SU-DHL-6 (cell line): ENCODE measurements at regions not wholly inside any gene's neighbourhood (a gene's known extent, or its start where the extent isn't known, plus 50 kb on each side); places are given as distances from the start of the nearest gene placed in this dataset.

Experiments used
- H2AFZ ChIP-seq: fragments of 200-600 bp; sonication (generic); 2 replicates; pipeline ENCODE4 v1.6.1; 2014; ENCODE audit warnings: low read depth, mild to moderate bottlenecking, moderate library complexity, mixed read lengths, antibody characterized with exemption, low read length; ENCODE audit not compliant: severe bottlenecking
- H3F3A ChIP-seq: fragments of 200-600 bp; shearing (Covaris generic); 2 replicates; pipeline ENCODE4 v1.6.0; 2016; ENCODE audit warnings: antibody characterized with exemption, mild to moderate bottlenecking; ENCODE audit not compliant: insufficient read depth
- H3K27ac ChIP-seq: fragments of 200-600 bp; sonication (generic); 2 replicates; pipeline ENCODE4 v1.5.1; 2016; ENCODE audit warnings: low read depth, mild to moderate bottlenecking, low read length, moderate library complexity, mixed read lengths
- H3K27me3 ChIP-seq: fragments of 200-600 bp; sonication (generic), shearing (Covaris generic); 2 replicates; pipeline ENCODE4 v1.6.0; 2014; ENCODE audit warnings: mild to moderate bottlenecking, low read length
- H3K36me3 ChIP-seq: fragments of 200-600 bp; sonication (generic); 2 replicates; pipeline ENCODE4 v1.6.1; 2014; ENCODE audit warnings: mild to moderate bottlenecking, low read length, mixed read lengths
- H3K4me2 ChIP-seq: fragments of 300-600, 200-600 bp; shearing (Covaris generic), sonication (generic); 2 replicates; pipeline ENCODE4 v1.6.0; 2014; ENCODE audit warnings: low read length, low read depth, mild to moderate bottlenecking; ENCODE audit not compliant: poor library complexity, severe bottlenecking
- H3K4me3 ChIP-seq: fragments of 200-600 bp; sonication (generic); 2 replicates; pipeline ENCODE4 v1.5.1; 2014; ENCODE audit warnings: antibody characterized with exemption, low read length, mild to moderate bottlenecking, mixed read lengths; ENCODE audit not compliant: insufficient read depth, poor library complexity, severe bottlenecking
- H3K79me2 ChIP-seq: fragments of 200-600 bp; sonication (generic); 2 replicates; pipeline ENCODE4 v1.6.1; 2014; ENCODE audit warnings: mild to moderate bottlenecking, low read length, moderate library complexity; ENCODE audit not compliant: insufficient read depth
- H3K9ac ChIP-seq: fragments of 200-600 bp; sonication (generic); 2 replicates; pipeline ENCODE4 v1.7.0; 2014; ENCODE audit warnings: mild to moderate bottlenecking, low read length
- H3K9me2 ChIP-seq: fragments of 200-600 bp; sonication (generic); replicated peaks from 2 replicates; pipeline ENCODE4 v1.6.1; 2014; ENCODE audit warnings: low read length; ENCODE audit not compliant: insufficient read depth
- H3K9me3 ChIP-seq: fragments of 200-600 bp; sonication (generic); 2 replicates; pipeline ENCODE4 v1.6.1; 2014; ENCODE audit warnings: low read length, mixed read lengths; ENCODE audit not compliant: insufficient read depth
- H4K20me1 ChIP-seq: fragments of 200-600 bp; sonication (generic); 2 replicates; pipeline ENCODE4 v1.6.1; 2014; ENCODE audit warnings: low read depth, mild to moderate bottlenecking, antibody characterized with exemption, low read length, moderate library complexity, mixed read lengths
- CTCF ChIP-seq: fragments of 200-600 bp; sonication (generic); IDR thresholded peaks from one replicate; pipeline ENCODE4 v1.5.1; 2017; ENCODE audit warnings: antibody characterized with exemption, mild to moderate bottlenecking, low read length, moderate library complexity; ENCODE audit not compliant: insufficient read depth, poor library complexity, severe bottlenecking
- EZH2phosphoT487 ChIP-seq: fragments of 200-600 bp; sonication (generic), shearing (Covaris generic); conservative IDR thresholded peaks from 2 replicates; pipeline ENCODE4 v1.6.1; 2018; ENCODE audit warnings: mild to moderate bottlenecking, antibody characterized with exemption, low read length, moderate library complexity, mixed read lengths

- Histone ChIP-seq H3F3A (no peaks in the 10 kb centered on the region), H3K79me2 (no peaks in the 10 kb centered on the region), H3K9ac (no peak overlapping the region), H4K20me1 (no peaks in the 10 kb centered on the region), H3K4me2 (no peak overlapping the region), H3K36me3 (no peaks in the 10 kb centered on the region), H3K27me3 (no peaks in the 10 kb centered on the region), H3K9me2 (no peaks in the 10 kb centered on the region), H3K9me3 (no peaks in the 10 kb centered on the region), H3K4me3 (no peak overlapping the region), H3K27ac (no peak overlapping the region), H2AFZ (no peak overlapping the region)
- TF ChIP-seq CTCF (no peak), EZH2phosphoT487 (no peak)
These were observed 106.9 kb upstream of the PIRT start for GRCh38 chr17:10944819-10945218.

GRCh38 chr17:10936931-10937330 lies 99.0 kb upstream of the PIRT start:
- Histone ChIP-seq H3K9ac (no peak overlapping the region), H3K9me3 (no peaks in the 10 kb centered on the region), H3K79me2 (no peaks in the 10 kb centered on the region), H3K9me2 (no peaks in the 10 kb centered on the region), H3K27ac (no peak overlapping the region), H3K27me3 (no peaks in the 10 kb centered on the region), H2AFZ (no peak overlapping the region), H3K4me2 (no peak overlapping the region), H4K20me1 (no peaks in the 10 kb centered on the region), H3K36me3 (no peaks in the 10 kb centered on the region), H3K4me3 (no peak overlapping the region), H3F3A (no peaks in the 10 kb centered on the region)
- TF ChIP-seq EZH2phosphoT487 (no peak), CTCF (no peak)

GRCh38 chr17:10932938-10933337 lies 95.1 kb upstream of the PIRT start:
- Histone ChIP-seq H2AFZ (no peak overlapping the region), H3K9ac (no peak overlapping the region), H3K79me2 (no peaks in the 10 kb centered on the region), H3K9me2 (no peaks in the 10 kb centered on the region), H3K27ac (no peak overlapping the region), H3K36me3 (no peaks in the 10 kb centered on the region), H3K4me2 (no peak overlapping the region), H4K20me1 (no peaks in the 10 kb centered on the region), H3K4me3 (no peak overlapping the region), H3F3A (no peaks in the 10 kb centered on the region), H3K9me3 (no peaks in the 10 kb centered on the region), H3K27me3 (no peaks in the 10 kb centered on the region)
- TF ChIP-seq CTCF = no peak
- TF ChIP-seq EZH2phosphoT487 = no peak

- H3K4me2 ChIP-seq = no peak overlapping the region
- no peak overlapping the region for H2AFZ ChIP-seq
- no peaks in the 10 kb centered on the region for H3F3A ChIP-seq
These were observed 93.2 kb upstream of the PIRT start for GRCh38 chr17:10931133-10931532.

More at GRCh38 chr17:10931133-10931532, 93.2 kb upstream of the PIRT start:
- H4K20me1 ChIP-seq = no peaks in the 10 kb centered on the region
- no peaks in the 10 kb centered on the region for H3K36me3 ChIP-seq
- no peaks in the 10 kb centered on the region for H3K27me3 ChIP-seq
- H3K9me3 ChIP-seq = no peaks in the 10 kb centered on the region
- no peaks in the 10 kb centered on the region for H3K9me2 ChIP-seq
- TF ChIP-seq EZH2phosphoT487 (no peak), CTCF (no peak)
- H3K9ac ChIP-seq = no peak overlapping the region
- H3K4me3 ChIP-seq = no peak overlapping the region
- H3K79me2 ChIP-seq = no peaks in the 10 kb centered on the region
- H3K27ac ChIP-seq = no peak overlapping the region
